SK-N-SH (cell line): ENCODE measurements at regions not wholly inside any gene's neighbourhood (a gene's known extent, or its start where the extent isn't known, plus 50 kb on each side); places are given as distances from the start of the nearest gene placed in this dataset.

ENCODE experiments used
- CTCF ChIA-PET: fragments of 300-600, 350-600 bp; formaldehyde crosslinking; extraction: SDS; loops from one replicate; lab custom pipeline; 2021; lab: Yijun Ruan, JAX
- POLR2A ChIA-PET: fragments of 350-600 bp; sonication (Branson Sonifier 250); formaldehyde crosslinking; extraction: SDS; loops from one replicate; lab custom pipeline; 2020; ENCODE audit warnings: antibody characterized with exemption, inconsistent platforms; lab: Yijun Ruan, JAX
- DNase-seq: peaks from one replicate; pipeline ENCODE4 v3.0.0; 2012
- H2AFZ ChIP-seq: fragments of 200-600 bp; sonication (generic); 2 replicates; pipeline ENCODE4 v1.8.1; 2016; ENCODE audit warnings: antibody characterized with exemption, mild to moderate bottlenecking, low read depth
- H3F3A ChIP-seq: fragments of 200-600 bp; sonication (generic); replicated peaks from 2 replicates; pipeline ENCODE3; 2016; ENCODE audit warnings: antibody characterized with exemption, mild to moderate bottlenecking; ENCODE audit not compliant: insufficient read depth
- H3K27ac ChIP-seq, 2 experiments: fragments of 200-500 bp in 1 of 2; fragments of 200-600 bp in 1 of 2; sonication (Bioruptor generic) in 1 of 2; sonication (generic), shearing (Covaris generic) in 1 of 2; 2 replicates each; pipeline versions ENCODE4 v1.5.1 to v1.6.1; 2014 to 2016; ENCODE audit warnings: low read depth in 2 of 2, inconsistent platforms in 1 of 2, low read length in 1 of 2, mild to moderate bottlenecking in 1 of 2, mixed read lengths in 1 of 2
- H3K27me3 ChIP-seq: fragments of 200-600 bp; sonication (generic), shearing (Covaris generic); 2 replicates; pipeline ENCODE4 v1.6.1; 2016; ENCODE audit warnings: mixed run types; ENCODE audit not compliant: insufficient read depth
- H3K36me3 ChIP-seq, 2 experiments: fragments of 200-500 bp in 1 of 2; fragments of 200-600 bp in 1 of 2; sonication (Bioruptor generic) in 1 of 2; sonication (generic) in 1 of 2; replicated peaks in 1 of 2; 2 replicates each; pipeline versions ENCODE3 to v1.5.1; 2014 to 2016; ENCODE audit warnings: low read length in 1 of 2, mild to moderate bottlenecking in 1 of 2; ENCODE audit not compliant: insufficient read depth in 2 of 2, control insufficient read depth in 1 of 2
- H3K4me1 ChIP-seq, 2 experiments: fragments of 200-500 bp in 1 of 2; fragments of 200-600 bp in 1 of 2; sonication (Bioruptor generic) in 1 of 2; sonication (generic), shearing (Covaris generic) in 1 of 2; 2 replicates each; pipeline versions ENCODE4 v1.5.1 to v1.6.1; 2014 to 2016; ENCODE audit warnings: low read depth in 1 of 2, low read length in 1 of 2, mixed run types in 1 of 2; ENCODE audit not compliant: insufficient read depth in 2 of 2, control insufficient read depth in 1 of 2
- H3K4me2 ChIP-seq: fragments of 200-600 bp; sonication (generic), shearing (Covaris generic); 2 replicates; pipeline ENCODE4 v1.6.1; 2017; ENCODE audit warnings: mixed run types
- H3K4me3 ChIP-seq, 2 experiments: fragments of 200-500 bp in 1 of 2; fragments of 200-600 bp in 1 of 2; sonication (Bioruptor generic) in 1 of 2; sonication (generic), shearing (Covaris generic) in 1 of 2; 2 replicates each; pipeline versions ENCODE4 v1.5.1 to v1.8.1; 2014 to 2016; ENCODE audit warnings: low read depth in 2 of 2, inconsistent platforms in 1 of 2, low read length in 1 of 2, mild to moderate bottlenecking in 1 of 2, mixed read lengths in 1 of 2, moderate library complexity in 1 of 2
- H3K79me2 ChIP-seq: fragments of 200-600 bp; sonication (generic); 2 replicates; pipeline ENCODE4 v1.8.1; 2017; ENCODE audit warnings: mild to moderate bottlenecking; ENCODE audit not compliant: insufficient read depth
- H3K9ac ChIP-seq: fragments of 200-600 bp; sonication (generic); 2 replicates; pipeline ENCODE4 v1.6.1; 2017; ENCODE audit warnings: mixed run types
- H3K9me2 ChIP-seq: fragments of 200-600 bp; sonication (generic); 2 replicates; pipeline ENCODE4 v1.6.1; 2017; ENCODE audit warnings: mixed run types
- H3K9me3 ChIP-seq: fragments of 200-600 bp; sonication (generic); 2 replicates; pipeline ENCODE4 v1.6.1; 2017; ENCODE audit warnings: mixed run types, mild to moderate bottlenecking, moderate library complexity
- H4K20me1 ChIP-seq: fragments of 200-600 bp; sonication (generic); 2 replicates; pipeline ENCODE4 v1.6.1; 2017; ENCODE audit warnings: mild to moderate bottlenecking, mixed run types; ENCODE audit not compliant: insufficient read depth
- EP300 ChIP-seq, 2 experiments: IDR thresholded peaks; 2 replicates each; pipeline versions ENCODE4 v1.4.0 to v1.6.1; 2012; ENCODE audit warnings: borderline replicate concordance in 1 of 2, low read depth in 1 of 2, low read length in 1 of 2
- GABPA ChIP-seq: IDR thresholded peaks from 2 replicates; pipeline ENCODE4 v1.4.0; 2012; ENCODE audit warnings: low read depth, mild to moderate bottlenecking
- GATA2 ChIP-seq: sonication (generic); formaldehyde crosslinking; IDR thresholded peaks from 2 replicates; pipeline ENCODE4 v1.5.0; 2020; ENCODE audit warnings: mild to moderate bottlenecking, missing genetic modification reagents
- MXI1 ChIP-seq: IDR thresholded peaks from 2 replicates; pipeline ENCODE4 v1.6.1; 2012; ENCODE audit warnings: mild to moderate bottlenecking, low read depth, low read length, improper control_type of control experiment
- RAD21 ChIP-seq: IDR thresholded peaks from 2 replicates; pipeline ENCODE4 v1.6.1; 2012; ENCODE audit warnings: mild to moderate bottlenecking, low read length
- RCOR1 ChIP-seq: fragments of 150-350 bp; IDR thresholded peaks from 2 replicates; pipeline ENCODE4 v1.6.1; 2017; ENCODE audit warnings: antibody characterized with exemption, low read length
- RXRA ChIP-seq: IDR thresholded peaks from 2 replicates; pipeline ENCODE4 v1.4.0; 2012; ENCODE audit warnings: low read depth, mild to moderate bottlenecking, borderline replicate concordance
- SMC3 ChIP-seq: IDR thresholded peaks from 2 replicates; pipeline ENCODE4 v1.6.1; 2012; ENCODE audit warnings: low read depth, low read length, improper control_type of control experiment
- WGBS: methylation state at CpG from one replicate; pipeline ENCODE4 v1.1.6; 2017; ENCODE audit warnings: low lambda C conversion rate; 5-methylcytosine and 5-hydroxymethylcytosine counted together
- TF ChIP-seq, protein P1 (sequence below): fragments of 150-350 bp; IDR thresholded peaks from 2 replicates; pipeline ENCODE4 v1.6.1; 2016; ENCODE audit warnings: mild to moderate bottlenecking, low read depth, low read length
- TF ChIP-seq, protein P2 (sequence below): fragments of 150-350 bp; IDR thresholded peaks from 2 replicates; pipeline ENCODE4 v1.6.1; 2017; ENCODE audit warnings: antibody characterized with exemption, low read length, low read depth, borderline replicate concordance
- TF ChIP-seq, protein P3 (sequence below): fragments of 200-600 bp; sonication (generic); IDR thresholded peaks from 2 replicates; pipeline ENCODE4 v1.6.1; 2017; ENCODE audit warnings: antibody characterized with exemption, mild to moderate bottlenecking, moderate library complexity

DNA sequence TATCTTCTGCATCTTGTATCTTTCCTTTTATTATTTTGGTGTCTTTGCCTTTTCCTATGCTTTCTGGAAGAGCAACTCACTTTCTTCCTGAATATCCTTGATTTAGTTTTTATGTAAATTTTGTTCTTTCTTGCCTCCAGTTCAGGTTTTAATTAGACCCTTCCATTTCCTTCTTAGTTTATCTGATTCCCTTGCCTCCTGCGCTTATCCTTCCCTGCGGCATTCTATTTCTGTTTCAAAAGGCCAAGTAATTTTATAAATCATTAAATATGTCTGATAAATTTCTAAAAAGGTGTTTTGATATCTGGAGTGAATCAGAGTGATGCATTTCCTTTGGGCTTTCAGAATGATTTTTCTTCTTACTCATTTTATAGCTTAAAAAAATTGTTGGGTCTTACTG is 167.7 kb upstream of the WDR11 start:
- CTCF ChIA-PET, result interaction anchor here (1.6 kb wide), 1 partner anchor 23 kb away, joined by 4 read pairs; no protein-coding TSS in a partner anchor
- no peak overlapping the region for H3K9ac ChIP-seq
- H3K4me1 ChIP-seq, result no peaks in the 10 kb centered on the region; a peak in 1 of 4 replicates
- H3K9me2 ChIP-seq, result no peaks in the 10 kb centered on the region
- H3K36me3 ChIP-seq, result no peaks in the 10 kb centered on the region
- no peaks in the 10 kb centered on the region for H3K27me3 ChIP-seq
- 90% methylated on average over 2 of the region's 2 CpGs for WGBS
- POLR2A ChIA-PET, result no interaction called here
- TF ChIP-seq, protein P1, sequence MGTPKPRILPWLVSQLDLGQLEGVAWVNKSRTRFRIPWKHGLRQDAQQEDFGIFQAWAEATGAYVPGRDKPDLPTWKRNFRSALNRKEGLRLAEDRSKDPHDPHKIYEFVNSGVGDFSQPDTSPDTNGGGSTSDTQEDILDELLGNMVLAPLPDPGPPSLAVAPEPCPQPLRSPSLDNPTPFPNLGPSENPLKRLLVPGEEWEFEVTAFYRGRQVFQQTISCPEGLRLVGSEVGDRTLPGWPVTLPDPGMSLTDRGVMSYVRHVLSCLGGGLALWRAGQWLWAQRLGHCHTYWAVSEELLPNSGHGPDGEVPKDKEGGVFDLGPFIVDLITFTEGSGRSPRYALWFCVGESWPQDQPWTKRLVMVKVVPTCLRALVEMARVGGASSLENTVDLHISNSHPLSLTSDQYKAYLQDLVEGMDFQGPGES, result no peak
- TF ChIP-seq GATA2 (CRISPR knock-in tag) (no peak), GABPA (no peak), MXI1 (no peak), RCOR1 (no peak), EP300 (IDR thresholded peaks at IDR 0.05; ENCODE audit: borderline replicate concordance in 1 of 2, low read depth in 1 of 2, low read length in 1 of 2) (no peak), RAD21 (no peak)
- TF ChIP-seq, protein P2, sequence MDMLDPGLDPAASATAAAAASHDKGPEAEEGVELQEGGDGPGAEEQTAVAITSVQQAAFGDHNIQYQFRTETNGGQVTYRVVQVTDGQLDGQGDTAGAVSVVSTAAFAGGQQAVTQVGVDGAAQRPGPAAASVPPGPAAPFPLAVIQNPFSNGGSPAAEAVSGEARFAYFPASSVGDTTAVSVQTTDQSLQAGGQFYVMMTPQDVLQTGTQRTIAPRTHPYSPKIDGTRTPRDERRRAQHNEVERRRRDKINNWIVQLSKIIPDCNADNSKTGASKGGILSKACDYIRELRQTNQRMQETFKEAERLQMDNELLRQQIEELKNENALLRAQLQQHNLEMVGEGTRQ, result no peak
- H3K4me3 ChIP-seq, result no peak overlapping the region
- no peak overlapping the region for H3K27ac ChIP-seq
- peaks cover 4% of the 10 kb centered on the region; the same call in 1 of the 2 replicates for H3K9me3 ChIP-seq
- H3K4me2 ChIP-seq, result no peak overlapping the region
- no peak overlapping the region for H2AFZ ChIP-seq
- no peak for DNase-seq
- H3F3A ChIP-seq, result peaks cover 2% of the 10 kb centered on the region
- H3K79me2 ChIP-seq, result no peaks in the 10 kb centered on the region
- no peaks in the 10 kb centered on the region for H4K20me1 ChIP-seq

DNA sequence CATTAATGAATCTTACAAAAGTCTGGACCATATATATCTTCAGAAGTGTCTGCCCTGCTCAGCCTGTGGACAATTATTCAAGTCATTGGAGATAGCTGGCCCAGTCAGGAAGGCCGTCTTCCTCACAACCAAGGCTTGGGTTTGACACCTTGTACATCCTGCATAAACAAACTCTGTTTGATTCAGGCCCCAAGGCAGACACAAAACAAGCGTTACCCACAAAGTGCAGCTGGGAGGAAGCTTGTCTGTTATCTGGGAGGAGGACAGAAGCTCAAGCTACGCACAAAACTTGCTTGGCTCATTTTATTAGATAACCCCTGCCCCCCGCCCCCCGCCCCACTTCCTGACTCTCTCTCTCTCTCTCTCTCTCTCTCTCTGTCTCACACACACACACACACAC is 166.9 kb upstream of the WDR11 start:
- no peaks in the 10 kb centered on the region for H3K9me3 ChIP-seq
- CTCF ChIA-PET, result no interaction called here
- DNase-seq, result no peak
- no peaks in the 10 kb centered on the region for H3K9me2 ChIP-seq
- no peak overlapping the region for H2AFZ ChIP-seq
- H4K20me1 ChIP-seq, result no peaks in the 10 kb centered on the region
- no peaks in the 10 kb centered on the region; a peak in 1 of 4 replicates for H3K4me1 ChIP-seq
- POLR2A ChIA-PET, result no interaction called here
- no peak overlapping the region for H3K4me2 ChIP-seq
- 71% methylated on average over 5 of the region's 5 CpGs for WGBS
- no peak for TF ChIP-seq MXI1
- TF ChIP-seq, protein P3, sequence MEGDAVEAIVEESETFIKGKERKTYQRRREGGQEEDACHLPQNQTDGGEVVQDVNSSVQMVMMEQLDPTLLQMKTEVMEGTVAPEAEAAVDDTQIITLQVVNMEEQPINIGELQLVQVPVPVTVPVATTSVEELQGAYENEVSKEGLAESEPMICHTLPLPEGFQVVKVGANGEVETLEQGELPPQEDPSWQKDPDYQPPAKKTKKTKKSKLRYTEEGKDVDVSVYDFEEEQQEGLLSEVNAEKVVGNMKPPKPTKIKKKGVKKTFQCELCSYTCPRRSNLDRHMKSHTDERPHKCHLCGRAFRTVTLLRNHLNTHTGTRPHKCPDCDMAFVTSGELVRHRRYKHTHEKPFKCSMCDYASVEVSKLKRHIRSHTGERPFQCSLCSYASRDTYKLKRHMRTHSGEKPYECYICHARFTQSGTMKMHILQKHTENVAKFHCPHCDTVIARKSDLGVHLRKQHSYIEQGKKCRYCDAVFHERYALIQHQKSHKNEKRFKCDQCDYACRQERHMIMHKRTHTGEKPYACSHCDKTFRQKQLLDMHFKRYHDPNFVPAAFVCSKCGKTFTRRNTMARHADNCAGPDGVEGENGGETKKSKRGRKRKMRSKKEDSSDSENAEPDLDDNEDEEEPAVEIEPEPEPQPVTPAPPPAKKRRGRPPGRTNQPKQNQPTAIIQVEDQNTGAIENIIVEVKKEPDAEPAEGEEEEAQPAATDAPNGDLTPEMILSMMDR, result no peak
- no peak for TF ChIP-seq RXRA
- TF ChIP-seq, protein P1, result no peak
- no peak for TF ChIP-seq SMC3
- H3K79me2 ChIP-seq, result no peaks in the 10 kb centered on the region
- no peak overlapping the region for H3K9ac ChIP-seq
- no peak overlapping the region for H3K27ac ChIP-seq
- no peaks in the 10 kb centered on the region for H3K27me3 ChIP-seq
- peaks cover 2% of the 10 kb centered on the region for H3F3A ChIP-seq
- H3K36me3 ChIP-seq, result no peaks in the 10 kb centered on the region
- no peak overlapping the region for H3K4me3 ChIP-seq
